ENCODE measurements at regions not wholly inside any gene's neighbourhood (a gene's known extent, or its start where the extent isn't known, plus 50 kb on each side); places are given as distances from the start of the nearest gene placed in this dataset.
A peak's percentile ranks its signal among the peaks of the same experiment; 100 is the strongest.
"Not testable (repeated sequence)": the region's sequence is repeated elsewhere in the genome, so short reads cannot be mapped to it uniquely, and the experiment has no call there.

DNA sequence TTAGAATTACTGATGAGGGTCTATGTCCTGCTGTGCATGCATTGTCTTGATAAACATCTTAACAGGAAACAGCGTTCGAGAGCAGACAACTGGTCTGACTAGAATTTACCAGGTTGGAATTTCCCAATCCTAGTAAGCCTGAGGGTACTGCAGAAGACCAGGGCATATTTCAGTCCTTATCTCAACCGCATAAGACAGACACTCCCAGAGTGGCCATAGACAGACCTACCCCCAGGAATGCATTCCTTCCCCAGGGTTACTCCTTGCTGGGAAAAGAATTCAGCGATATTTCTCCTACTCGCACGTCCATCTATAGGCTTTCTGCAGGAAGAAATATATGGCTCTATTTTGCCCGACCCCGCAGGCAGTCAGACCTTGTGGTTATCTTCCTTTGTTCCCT, 406.4 kb upstream of the CNTNAP5 start:
- DNase-seq = not testable (repeated sequence)

DNA sequence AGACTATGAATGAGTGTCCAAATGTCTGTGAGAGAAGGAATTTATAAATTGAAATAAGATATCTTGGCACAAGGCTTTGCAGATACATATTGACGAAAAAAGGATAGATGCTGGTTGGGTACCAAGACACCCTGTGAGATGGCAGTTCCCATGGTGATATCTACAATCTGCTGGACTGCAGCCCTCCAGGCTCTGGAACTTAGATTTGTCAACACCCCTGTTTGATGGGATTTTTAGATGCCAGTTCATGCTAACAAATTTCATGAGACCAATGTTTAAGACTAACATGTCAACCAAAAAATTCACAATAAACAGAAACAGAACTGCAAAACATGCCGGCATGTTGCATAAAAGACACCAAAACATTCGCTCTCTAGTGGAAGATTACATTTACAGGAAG, 400.3 kb upstream of the CNTNAP5 start:
- no peak for DNase-seq

DNA sequence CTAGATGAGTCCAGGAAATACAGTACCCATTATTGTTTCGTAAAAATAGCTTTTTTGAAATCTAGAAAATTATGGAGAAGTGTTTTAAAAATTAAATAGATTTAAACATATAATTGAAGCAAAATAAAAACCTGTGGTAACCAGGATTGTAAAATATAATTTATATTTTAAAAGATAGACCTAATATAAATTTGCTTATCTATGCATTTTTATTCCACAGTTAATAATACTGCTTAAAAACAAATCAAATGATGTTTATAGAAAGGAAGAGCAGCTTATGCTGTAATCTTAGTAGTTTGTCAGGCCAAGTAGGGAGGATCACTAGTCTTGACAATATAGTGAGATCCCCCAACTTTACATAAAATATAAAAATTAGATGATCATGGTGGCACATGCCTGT, 388.9 kb upstream of the CNTNAP5 start:
- no peak for DNase-seq

DNA sequence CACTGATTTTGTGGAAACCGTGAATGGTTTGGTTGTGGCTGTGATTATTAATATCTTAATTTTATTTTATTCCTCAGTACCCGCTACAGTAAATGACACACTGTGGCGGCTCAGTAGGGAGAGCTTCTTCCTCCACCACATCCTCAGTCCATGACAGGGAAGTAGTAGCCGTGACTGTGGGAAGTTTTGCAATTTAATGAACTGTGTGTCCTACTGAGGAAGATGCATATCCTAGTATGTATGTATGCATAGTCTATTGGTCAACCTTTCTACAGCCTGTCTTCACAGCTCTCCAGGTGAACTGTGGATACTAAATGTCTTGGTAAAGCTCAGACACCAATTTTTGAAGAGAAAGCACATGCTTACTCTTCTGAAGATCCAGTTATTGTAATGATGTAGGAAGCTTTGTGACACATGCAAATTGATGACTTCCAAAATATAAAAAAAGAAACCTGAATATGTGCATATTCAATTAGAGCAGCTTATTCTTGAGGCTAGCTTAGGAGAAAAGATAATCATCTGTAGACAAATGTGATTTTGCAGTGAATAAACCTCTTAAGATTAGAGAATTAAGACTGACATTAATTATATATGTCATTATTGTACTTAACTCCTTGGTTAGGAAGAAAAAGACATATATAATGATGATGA, 384.3 kb upstream of the CNTNAP5 start:
- no peak for DNase-seq

DNA sequence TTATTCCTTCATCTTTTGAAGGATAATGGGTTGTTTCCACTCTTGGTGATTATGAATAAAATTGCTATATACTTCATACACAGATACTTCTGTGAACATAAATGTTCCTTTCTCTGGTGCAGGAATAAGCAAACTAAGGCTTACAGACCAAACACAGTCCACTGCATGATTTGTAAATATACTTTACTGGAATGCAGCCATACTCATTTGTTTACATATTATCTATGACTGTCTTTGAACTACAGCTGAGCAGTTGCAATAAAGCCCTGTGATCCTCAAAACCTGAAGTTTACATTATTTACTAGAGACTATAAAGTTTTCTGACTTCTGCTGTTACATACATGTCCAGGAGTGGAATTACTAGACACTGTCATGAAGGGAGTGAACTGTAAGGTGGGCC, 381.0 kb upstream of the CNTNAP5 start:
- DNase-seq = no peak

DNA sequence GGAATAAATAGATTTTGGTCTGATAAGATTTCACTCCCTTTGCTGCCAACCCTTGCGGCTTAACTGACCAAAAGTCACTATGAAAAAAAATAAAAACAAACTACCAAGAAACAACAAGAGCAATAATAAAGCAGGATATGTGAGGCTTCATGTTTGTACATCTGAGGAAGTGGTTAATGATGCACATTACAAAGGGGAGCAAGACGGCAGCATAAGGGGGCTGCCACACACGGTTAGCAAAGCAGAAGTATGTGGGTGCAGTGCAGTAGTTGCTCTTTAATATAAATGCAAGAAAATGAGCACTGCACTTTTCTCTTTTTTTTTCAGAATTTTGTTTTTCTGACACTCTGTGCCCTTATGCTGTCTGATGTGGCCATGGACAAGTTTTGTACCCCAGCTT, 377.1 kb upstream of the CNTNAP5 start:
- DNase-seq = no peak

DNA sequence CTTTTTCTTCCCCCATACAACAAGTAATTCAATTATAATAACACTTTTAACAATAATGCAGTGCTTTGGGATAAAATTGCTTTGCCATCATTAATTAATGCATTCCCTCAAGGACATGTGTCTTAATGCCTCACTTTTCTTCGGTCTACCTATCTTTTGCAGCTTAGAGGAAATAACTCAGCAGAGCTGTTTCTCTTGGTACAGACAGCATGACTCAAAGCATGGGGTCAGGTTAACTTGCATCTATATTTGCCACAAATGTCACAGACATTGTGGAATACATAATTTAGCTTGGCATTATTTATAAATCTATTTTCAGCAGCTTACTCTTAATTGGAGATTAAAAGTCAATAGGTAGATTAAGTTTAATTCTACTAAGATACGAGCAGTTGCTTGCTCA, 376.1 kb upstream of the CNTNAP5 start:
- DNase-seq = no peak

DNA sequence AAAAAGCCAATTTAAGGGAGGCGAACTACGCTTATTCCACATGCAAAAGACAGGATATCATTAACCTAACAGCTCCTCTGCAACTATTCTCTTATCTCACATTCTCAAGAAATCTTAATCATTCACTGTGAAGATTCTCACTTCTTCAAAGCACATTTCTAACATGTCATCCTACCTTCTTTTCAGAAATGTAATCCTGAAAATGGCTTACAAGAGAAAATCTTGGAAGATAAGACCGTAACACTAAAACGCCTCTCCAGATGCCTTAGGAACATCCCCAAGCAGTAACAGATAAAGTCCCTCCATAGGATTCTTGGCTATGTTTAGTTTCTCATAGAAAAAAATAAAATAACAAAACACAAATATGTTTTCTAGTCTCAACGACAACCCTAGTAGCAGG, 373.9 kb upstream of the CNTNAP5 start:
- DNase-seq = no peak

DNA sequence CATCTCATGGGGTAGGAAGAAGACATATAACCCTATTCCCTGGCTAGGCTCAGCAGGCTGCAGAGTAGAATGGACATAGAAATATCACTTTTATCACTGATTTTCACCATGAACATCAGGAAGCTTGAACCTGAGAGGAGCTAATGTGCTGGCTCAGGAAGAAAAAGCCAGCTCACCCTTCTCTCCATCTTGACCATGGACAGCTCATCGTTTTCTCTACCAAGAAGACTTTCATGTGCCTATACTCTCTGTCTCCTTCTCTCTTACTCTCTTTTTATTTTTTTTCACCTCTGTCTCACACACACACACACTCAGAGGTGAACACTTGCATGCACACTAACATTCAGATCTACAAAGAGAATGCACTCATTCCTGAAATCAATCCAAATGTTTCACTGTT, 372.8 kb upstream of the CNTNAP5 start:
- no peak for DNase-seq

DNA sequence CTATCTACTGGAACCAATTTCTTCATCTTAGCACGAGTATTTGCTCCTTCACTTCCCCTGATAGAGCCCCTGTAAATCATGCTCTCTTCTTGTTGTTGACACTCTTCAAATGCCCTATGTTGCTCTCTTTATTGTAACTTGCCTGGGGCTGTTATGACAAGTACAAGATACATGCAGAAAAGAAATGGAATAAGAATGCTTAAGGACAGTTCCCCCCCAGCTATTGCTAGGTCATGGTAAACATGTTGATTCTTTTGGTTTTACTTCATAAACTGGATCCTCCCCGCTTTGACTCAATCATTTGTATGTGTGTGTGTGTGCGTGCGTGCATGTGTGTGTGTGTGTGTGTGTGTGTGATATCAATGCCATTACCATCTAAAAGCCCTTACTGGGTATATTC, 368.5 kb upstream of the CNTNAP5 start:
- no peak for DNase-seq

DNA sequence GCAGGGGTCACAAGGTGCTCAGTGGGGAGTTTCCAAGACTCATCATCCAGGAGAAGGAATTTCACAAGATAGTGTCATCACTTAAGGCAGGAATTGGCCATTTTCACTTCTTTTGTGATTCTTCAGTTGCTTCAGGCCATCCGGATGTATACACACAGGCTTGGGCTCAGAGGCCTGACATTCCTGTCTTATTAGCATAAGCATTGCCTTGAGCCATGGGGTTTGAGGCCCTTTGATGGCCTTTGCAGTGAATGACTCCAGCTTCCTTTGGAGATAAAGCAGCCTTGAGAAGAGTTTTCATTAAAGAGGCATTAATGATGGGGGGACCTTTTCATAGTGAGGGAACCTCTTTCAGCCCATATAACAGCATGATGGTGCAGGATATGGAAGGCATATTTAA, 366.0 kb upstream of the CNTNAP5 start:
- no peak for DNase-seq

DNA sequence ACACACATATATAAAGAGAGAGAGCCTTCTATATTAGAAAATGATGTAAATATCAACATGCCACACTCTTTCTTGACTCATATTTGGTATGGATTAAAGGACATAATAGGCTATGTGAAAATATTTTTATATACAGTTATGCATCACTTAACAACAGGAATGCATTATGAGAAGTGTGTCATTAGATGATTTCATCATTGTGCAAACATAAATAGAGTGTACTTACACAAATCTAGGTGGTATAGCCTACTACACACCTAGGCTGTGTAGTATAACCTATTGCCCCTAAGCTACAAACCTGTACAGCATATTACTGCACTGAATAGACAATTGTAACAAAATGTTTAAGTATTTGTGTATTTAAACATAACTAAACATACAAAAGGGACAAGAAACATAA, 354.8 kb upstream of the CNTNAP5 start:
- no peak for DNase-seq

DNA sequence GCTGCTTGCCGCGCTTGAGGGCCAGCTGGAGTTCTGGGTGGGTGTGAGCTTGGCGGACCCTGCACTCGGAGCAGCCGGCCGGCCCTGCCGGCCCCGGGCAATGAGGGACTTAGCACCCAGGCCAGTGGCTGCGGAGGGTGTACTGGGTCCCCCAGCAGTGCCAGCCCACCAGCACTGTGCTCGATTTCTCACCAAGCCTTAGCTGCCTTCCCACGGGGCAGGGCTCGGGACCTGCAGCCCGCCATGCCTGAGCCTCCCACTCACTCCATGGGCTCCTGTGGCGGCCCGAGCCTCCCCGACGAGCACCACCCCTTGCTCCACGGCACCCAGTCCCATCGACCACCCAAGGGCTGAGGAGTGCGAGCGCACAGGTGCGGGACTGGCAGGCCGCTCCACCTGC, 341.3 kb upstream of the CNTNAP5 start:
- DNase-seq = not testable (repeated sequence)

DNA sequence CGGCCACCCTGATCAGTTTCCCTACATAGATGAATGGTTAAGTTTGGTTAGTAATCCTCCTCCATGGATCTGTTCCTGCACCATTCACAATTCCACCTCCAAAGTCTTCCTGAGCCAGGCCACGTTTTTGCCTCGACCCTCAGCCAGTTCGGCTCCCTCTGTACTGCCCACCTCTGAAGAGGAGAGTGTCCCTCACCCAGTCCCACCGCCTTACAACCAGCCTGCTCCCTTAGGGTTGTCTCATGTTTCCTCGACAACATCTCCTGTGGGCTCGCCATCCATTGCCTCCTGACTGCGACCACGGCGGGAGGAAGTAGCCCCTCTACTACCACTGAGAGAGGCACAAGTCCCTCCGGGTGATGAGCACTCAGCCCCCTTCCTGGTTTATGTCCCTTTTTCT, 338.0 kb upstream of the CNTNAP5 start:
- no peak for DNase-seq

DNA sequence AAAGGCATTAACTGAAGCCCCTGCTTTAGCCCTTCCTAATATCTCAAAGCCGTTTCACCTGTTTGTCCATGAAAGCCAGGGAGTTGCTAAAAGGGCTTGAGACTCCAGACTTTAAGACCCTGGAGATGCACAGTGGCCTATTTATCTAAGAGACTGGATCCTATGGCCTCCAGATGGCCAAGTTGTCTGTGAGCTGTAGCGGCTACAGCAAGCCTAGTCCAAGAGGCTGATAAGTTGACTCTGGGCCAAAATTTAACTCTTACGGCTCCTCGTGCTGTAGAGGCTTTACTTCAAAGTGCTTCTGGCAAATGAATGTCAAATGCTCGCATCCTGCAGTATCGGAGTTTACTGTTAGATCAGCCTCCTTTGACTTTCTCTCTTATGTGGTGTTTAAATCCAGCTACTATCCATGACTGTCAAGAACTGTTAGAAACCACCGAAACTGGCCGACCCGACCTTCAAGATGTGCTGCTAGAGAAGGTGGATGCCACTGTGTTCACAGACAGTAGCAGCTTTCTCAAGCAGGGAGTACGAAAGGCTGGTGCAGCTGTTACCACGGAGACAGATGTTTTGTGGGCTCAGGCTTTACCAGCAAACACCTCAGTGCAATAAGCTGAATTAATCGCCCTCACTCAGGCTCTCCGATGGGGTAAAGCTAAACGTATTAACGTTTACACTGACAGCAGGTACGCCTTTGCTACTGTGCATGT, 336.7 kb upstream of the CNTNAP5 start:
- peak; percentile 3 for DNase-seq

DNA sequence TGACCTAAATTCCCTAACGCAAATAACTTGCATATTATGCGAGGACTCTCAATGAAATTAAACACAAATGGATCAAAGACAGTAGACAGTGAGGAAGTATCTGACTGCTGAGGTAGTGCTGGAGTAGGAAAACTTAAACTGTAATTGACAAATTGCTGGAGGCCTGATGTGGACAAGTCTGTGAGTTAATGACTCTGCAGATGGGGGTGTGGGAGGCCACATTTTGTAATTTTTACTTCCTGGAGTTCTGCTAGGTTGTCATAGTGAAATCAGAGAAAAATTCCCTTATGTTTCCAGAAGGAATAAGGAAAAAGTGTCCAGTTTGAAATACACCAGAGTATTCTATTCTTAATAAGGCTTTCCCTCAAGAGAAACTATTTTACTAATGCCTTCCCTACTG, 333.0 kb upstream of the CNTNAP5 start:
- DNase-seq = no peak

DNA sequence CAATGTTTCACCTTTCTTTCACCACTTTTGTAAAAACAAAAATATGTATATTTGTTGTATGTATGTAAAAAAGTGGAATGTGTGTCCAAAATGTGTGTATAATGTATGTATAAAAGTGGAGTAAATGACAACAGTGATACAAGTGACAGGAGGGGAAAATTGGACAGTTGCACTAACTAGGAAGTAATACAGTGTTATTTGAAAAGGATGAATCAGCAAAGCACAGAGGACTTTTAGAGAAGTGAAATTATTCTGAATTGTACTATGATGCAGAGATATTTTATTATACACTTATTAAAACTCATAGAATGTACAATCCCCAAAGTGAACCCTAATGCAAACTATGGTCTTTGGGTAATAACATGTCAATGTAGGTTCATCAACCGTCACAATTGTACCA, 331.3 kb upstream of the CNTNAP5 start:
- DNase-seq = no peak

DNA sequence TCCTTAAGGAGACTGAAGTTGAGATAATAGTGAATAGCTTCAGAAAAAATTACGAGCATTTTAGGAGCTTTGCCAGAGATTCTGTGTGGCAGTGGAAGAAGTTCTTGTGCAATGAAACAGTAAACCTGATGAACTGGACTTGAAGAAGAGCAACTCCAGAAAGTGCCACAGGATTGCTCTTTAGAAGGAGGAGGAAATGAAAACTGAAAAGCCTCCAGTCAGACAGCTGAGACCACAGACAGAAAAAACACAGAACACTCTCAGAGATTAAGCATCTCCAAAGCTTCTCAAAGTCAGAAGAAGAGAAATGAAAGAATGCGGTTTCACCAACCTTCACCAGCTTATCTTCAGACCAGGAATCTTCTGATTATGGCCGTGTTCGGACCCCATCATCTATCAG, 329.7 kb upstream of the CNTNAP5 start:
- DNase-seq = no peak

DNA sequence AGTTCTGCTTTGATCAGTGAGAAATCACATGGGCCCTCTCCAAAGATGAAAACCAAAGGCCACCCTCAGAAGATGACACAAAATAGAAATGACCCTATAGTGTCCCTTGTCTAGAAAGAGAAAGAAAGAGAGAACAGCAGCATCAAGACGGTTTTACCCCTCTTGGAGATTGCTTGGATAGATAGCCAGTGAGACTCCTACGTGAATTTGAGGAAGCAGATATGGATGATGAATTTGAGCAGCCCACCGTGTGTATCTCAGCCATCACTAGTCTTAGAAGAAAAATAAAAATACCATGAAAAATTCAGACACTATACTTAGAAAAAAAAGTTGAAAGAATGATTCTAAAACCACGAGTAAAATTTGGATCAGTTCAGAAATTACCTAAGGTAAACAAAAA, 329.1 kb upstream of the CNTNAP5 start:
- DNase-seq = no peak

DNA sequence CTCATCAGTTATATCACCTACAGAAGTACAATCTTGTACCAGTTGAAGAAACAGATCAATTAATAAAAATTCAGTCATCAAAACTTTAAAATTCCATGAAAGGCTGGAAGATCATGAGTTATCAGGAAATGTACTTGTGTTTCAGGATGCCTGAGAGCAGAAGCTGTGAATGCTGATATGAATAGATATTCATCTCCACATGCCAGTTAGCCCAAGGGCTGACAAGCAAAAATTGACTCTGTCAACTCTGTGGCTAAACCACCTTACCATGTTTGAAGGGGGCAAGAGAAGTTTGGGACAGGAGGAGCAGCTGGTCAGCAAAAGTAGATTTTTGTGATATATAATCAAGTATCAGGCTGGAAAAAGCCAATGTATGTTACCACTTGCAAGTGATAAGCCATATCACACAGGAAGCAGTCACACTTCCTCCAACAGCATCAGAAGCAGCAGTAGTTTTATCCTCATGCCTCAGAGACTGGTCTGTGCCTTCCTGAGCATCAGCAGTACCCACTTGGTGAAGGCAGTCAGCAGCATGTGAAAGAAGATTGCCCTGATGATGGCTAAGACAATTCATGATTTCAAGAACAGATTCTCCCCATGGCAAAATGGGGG, 328.2 kb upstream of the CNTNAP5 start:
- DNase-seq = no peak

DNA sequence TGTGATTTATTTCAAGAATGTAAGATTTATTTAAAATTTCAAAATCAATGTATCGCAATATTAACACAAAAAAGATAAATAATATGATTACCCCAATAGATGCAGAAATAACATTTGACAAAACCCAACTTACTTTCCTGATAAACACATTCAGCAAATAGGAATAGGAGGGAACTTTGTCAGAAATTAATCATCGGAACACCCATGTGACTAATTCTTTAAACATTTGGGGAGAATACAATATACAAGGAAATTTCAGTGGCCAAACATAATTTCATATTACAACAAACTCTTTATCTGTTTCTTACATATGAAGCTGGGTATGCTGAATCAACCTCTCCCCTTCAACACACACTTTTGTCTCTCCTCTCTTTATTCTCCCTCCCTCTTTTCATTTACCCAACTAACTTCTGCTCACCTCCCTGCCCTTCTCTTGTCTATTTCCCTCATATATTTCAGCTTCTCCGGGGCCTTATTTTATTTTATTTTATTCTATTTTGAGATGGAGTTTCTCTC, 309.6 kb upstream of the CNTNAP5 start:
- no peak for DNase-seq

DNA sequence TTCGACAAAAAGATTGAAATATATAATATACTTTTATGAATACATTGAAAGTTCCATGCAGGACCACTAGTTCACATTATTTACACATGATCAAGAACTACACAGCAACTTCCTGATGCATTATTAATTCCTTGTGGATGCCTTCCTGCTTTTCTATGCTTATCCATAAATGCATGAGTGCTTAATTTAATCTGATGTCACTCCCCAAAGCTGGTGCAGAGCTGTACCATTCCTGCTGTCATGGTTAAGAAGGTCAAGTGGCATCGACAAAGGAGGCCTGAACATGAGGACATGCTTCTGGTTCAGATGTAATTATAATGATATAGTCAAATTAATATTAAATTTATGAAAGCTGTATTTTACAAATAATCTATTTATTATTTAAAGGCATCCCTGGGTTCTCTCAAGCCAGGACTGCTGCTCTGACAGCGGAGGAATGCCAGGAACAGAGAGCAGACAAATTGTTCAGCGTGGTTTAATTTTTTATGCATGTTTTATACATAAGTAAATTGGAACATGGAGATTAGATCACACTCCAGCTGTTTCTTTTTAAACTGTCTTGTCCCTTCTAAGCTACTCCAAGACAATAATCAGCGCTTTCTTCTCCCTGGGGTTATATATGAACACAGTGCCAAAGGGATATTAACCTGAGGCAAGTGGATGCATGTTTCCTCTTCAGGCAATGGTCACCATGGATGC, 307.3 kb upstream of the CNTNAP5 start:
- DNase-seq = no peak

DNA sequence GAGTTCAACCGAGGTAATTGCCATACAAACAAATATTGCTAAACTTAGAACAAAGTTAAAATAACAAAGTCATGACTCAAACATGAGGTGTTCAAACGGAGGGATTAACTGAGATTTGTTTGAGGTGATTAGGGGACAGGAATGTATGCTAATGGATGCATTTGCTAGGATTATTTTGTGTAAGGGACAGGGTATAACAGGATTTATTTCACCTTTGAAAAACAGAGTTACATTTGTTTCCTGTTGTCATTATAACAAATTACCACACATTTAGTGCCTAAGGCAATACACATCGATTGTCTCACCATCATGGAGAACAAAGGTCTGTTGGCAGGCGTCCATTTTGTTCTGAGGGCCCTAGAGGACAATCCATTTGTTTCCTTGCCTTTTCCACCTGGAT, 304.3 kb upstream of the CNTNAP5 start:
- DNase-seq = no peak

DNA sequence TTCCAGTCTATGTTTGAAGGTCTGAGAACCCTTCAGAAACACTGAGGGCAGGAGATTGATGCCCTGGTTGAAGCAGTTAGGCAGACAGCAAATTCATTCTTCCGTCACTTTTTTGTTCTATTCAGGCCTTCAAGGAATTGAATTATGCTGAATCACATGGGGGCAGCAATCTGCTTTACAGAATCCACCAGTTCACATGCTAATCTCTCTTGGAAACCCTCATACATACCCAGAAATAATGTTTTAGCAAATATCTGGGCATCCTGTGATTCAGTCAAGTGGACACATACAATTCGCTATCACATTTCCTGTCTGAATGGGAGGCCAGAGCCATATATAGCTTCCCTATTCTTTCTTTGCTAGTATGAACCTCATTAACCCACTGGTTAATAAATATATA, 301.4 kb upstream of the CNTNAP5 start:
- no peak for DNase-seq

All from DMS79 (cell line).